Left forelimb (tissue), 1 donor: ENCODE measurements at regions not wholly inside any gene's neighbourhood (a gene's known extent, or its start where the extent isn't known, plus 50 kb on each side); places are given as distances from the start of the nearest gene placed in this dataset.
"Not testable (repeated sequence)": the region's sequence is repeated elsewhere in the genome, so short reads cannot be mapped to it uniquely, and the experiment has no call there.

ENCODE experiments used
- DNase-seq: peaks from one replicate; pipeline ENCODE4 v3.0.0-alpha.2; 2018; ENCODE audit warnings: low spot score

DNA sequence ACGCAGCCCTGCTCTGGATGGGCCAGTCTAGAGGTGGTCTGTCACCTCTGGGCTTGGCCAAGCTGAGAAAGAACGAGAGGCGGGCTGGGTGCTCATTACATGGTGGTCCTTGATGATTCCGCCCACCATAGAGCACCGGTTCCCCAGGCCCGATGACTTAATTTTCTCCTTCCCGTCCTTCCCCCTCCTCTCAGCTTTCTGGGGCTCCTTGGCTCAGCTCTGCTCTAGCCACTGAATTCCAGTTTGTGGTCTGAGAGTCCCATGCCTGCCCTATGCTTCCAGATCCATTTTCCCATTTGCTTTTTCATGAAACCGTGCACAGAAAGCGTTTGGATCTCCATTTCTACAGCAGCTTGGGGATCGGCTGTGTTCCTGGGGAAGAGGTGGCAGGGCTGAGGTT, 318.5 kb upstream of the C1orf174 start:
- no peak for DNase-seq

DNA sequence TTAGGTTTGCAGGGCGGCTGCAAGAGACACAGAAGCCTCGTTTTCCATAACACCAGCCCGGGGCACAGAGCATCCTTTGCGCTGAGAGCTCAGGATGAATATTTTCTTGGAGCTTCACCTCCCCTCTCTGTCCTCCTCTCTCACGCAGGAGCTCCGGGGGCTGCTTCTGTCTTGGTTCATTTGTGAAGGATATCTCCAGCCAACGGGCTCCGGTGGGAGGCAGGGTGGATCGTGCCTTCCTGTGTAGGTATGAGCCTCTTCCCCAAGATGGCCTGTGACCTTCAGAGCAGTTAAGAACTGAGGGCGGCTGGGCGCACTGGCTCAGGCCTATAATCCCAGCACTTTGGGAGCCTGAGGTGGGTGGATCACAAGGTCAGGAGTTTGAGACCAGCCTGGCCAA, 319.0 kb upstream of the C1orf174 start:
- no peak for DNase-seq

DNA sequence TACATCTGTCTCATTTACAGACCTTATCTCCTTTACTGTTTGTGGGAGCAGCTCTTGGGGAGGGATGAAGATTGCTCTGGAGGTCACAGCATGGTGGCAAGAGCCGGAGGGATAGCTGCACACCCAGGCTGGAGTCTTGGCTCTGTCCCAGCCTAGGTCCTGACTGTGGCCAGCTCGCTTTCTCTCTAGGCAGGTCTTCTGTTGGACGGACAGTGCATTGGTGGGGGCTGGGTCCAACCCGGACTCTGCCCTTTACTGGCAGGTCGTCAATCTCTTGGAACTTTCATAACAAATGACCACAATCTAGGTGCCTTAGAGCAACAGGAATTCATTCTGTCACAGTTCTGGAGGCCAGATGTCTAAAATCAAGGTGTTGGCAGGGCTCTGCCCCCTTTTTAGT, 319.8 kb upstream of the C1orf174 start:
- DNase-seq: no peak

DNA sequence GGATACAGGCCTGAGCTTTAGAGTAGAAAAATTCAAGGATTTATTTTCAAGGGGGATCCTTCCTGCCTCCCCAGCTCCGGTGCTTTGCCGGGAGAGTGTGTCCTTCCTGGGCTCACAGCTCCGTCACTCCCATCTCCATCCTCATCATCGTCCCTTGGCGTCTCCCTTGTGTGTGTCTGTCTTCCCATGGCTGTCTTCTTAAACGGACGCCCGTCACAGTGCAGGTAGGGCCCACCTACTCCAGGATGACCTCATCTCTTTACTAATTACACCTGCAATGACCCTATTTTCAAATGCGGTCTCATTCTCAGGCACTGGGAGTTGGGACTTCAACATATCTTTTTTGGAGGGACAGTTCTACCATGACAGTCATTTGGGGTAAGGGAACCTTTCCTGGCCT, 320.3 kb upstream of the C1orf174 start:
- no peak for DNase-seq

DNA sequence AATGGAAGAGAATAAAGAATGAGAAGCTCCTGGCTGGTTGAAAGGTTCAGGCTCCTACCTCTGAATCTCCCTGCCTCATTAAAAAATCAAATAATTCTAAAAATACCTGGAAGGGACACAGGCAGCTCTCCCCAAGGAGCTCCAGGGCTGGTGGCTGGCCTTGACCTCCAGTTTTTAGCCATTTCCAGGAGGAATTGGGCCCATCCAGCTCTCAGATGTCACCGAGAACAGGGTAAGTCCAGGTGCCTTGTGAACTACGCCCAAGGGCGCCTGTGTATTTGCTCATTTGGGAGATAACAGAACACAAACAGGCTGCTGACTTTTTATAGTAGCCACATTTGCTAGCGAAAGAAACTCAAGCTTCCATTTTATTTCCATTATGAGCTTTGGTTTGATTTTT, 321.0 kb upstream of the C1orf174 start:
- DNase-seq: no peak

DNA sequence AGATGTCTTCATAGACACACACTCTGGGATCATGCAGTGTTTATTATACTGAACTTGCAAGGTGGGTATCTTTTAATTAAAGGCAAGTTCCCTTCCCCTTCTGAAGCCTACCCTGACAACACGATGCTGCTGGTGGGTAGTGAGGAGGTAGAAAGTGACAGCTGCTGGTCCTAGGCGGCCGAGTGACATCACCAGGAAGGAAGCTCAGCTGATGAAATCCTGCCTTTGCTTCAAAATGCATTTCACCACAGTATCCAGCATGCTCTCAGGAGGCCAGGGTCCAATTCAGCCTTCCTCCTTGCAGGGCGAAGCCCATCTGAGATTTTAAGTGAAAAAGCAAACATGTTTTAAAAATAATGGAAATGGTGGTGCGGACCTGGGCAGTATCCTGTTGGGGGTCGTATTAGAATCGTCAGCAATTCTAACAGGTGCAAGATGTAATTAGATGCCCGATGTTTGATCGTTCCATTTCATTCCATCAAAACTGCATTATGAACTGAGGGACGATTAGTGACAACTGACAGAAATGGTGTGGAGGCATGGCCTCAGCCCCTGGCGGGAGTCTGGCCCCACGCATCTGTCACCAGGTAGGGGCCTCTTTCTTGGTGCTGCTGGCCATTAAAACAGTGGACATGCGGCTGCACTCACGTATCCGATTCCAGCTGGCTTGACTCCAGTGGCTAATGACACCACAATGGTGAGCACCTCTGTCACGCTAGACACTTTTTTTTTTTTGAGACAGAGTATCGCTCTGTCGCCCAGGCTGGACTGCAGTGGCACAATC, 324.8 kb upstream of the C1orf174 start:
- DNase-seq: no peak

DNA sequence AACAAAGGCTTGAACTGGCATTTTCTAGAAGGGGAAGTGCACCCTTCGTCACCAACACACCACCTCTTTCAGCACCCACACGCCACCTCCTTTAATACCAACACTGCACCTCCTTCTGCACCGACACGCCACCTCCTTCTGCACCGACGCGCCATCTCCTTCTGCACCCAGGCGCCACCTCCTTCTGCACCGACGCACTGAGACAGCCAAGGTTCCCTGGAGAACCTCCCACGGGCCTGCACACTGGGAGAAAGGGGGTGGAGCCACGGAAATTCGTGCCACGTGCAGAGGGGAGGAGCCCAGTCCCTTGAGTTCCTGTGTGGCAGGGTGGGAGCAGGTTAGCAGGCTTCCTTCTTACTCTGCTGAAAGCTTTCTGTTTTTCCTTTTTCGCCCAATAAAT, 327.9 kb upstream of the C1orf174 start:
- no peak for DNase-seq

DNA sequence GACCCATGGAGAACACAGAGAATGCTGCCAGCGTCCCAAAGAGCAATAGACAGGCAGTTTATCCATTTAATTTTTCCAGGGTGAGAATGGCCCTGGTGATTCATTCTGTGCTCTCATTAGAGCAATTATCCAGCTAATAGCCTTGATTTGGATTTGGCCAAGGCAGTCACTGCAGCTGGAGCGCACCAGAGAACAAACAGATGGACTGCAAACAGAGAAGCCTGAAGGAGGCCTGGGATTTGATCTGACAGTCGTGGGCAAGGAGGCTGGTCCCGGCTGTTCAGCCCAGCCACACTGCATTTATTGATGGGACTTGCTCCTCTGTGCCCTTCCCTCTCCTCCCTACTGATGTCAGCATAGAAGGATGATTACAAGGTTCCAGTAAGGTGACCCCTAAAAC, 353.9 kb upstream of the C1orf174 start:
- DNase-seq: no peak

DNA sequence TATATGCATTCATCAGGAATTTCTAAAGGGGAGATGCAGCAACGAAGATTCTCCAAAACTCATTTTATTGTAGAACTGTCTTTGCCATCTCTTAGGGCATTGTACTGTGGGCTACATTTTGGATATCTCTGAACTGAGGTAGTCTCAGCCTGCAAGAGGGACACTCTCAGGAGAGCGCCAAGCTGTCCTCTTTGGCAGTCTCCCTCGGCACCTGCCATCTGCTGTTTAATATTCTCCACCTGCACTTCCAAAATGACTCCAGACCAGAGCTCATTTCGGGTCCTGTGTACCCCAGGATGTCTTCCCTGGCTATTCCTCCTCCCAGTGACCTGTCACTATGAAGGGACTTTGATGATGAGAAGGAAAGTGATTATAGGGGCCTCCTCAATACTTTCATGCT, 356.3 kb upstream of the C1orf174 start:
- DNase-seq: no peak

DNA sequence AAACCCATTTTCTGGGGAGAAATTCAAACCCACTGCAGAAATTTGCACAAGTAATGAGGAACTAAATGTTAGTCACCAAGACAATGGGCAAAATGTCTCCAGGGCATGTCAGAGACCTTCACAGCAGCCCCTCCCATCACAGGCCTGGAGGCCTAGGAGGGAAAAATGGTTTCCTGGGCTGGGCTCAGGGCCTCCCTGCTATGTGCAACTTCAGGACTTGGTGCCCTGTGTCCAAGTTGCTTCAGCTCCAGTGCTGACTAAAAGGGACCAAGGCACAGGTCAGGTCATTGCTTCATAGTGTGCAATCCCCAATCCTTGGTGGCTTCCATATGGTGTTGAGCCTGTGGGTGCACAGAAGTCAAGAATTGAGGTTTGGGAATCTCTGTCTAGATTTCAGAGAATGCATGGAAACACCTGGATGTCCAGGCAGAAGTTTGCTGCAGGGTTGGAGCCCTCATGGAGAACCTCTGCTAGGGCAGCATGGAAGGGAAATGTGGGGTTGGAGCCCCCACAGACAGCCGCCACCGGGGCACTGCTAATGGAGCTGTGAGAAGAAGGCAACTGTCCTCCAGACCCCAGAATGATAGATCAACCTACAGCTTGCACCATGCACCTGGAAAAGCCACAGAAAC, 358.2 kb upstream of the C1orf174 start:
- DNase-seq: not testable (repeated sequence)

DNA sequence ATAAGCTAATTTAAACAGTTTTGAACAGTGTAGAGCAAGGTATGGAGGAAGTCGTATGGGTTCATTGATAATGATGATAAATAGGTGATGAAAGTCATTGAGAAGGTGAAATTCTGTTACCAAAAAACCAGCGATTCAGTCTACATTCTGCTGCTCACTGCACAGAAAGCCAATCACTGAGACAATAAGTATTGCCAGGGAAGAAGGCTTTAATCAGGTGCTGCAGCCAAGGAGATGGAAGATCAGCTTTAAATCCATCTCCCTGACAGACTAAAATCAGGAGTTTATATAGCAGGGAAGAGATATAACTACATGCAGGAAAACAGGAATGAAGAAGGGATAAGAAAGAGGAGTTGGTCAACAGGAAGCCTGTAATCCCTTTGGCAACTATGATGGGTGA, 361.3 kb upstream of the C1orf174 start:
- DNase-seq: no peak

DNA sequence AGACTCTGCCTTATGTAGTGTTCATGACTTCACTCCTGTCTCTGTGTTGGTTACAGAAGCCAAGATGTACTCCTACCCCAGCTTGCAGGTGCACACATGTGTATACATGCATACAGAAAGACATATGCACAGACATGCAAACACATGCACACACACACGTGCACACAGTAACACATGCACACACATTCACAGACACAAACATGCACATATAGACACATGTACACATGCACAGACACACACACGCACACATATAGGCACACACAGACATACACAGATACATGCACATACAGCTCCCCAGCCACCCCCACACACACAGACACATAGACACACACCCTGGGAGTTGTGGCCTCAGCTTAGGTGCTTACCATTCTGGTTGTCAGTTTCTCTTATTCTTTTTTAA, 362.6 kb upstream of the C1orf174 start:
- no peak for DNase-seq

DNA sequence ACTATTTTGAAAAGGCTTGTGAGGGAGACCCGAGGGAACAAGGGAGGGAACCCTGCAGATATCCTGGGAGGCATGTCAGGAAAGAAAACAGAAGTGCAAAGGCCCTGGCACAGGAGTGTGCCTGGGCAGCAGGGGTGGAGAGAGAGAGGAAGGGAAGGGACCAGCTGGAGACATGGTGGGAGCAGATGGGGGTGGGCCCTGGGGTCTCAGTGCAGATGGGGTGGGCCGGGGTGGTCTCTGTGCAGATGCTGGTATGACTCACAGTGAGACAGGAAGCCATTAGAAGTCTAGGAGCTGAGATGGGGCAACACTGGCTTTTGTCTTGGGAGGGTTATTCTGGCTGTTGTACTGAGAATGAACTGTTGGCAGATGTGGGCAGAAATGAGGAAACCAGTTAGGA, 363.6 kb upstream of the C1orf174 start:
- no peak for DNase-seq

DNA sequence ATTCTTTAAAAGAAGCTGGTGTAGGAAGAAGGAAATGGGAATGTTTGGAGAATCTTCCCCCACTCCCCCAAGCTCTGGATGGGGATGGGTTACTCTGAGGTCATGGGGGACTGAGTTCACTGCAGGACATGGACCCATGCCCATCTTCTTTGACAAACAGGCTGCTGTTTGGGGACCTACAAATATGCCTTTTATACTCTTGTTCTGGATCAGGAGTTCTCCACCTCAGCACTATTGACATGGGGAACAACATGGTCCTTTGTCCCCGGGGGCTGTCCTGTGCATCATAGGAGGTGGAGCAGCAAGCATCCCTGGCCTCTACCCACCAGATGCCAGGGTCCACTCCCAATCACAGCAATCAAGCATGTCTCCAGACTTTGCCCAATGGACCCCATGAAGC, 365.8 kb upstream of the C1orf174 start:
- DNase-seq: no peak

DNA sequence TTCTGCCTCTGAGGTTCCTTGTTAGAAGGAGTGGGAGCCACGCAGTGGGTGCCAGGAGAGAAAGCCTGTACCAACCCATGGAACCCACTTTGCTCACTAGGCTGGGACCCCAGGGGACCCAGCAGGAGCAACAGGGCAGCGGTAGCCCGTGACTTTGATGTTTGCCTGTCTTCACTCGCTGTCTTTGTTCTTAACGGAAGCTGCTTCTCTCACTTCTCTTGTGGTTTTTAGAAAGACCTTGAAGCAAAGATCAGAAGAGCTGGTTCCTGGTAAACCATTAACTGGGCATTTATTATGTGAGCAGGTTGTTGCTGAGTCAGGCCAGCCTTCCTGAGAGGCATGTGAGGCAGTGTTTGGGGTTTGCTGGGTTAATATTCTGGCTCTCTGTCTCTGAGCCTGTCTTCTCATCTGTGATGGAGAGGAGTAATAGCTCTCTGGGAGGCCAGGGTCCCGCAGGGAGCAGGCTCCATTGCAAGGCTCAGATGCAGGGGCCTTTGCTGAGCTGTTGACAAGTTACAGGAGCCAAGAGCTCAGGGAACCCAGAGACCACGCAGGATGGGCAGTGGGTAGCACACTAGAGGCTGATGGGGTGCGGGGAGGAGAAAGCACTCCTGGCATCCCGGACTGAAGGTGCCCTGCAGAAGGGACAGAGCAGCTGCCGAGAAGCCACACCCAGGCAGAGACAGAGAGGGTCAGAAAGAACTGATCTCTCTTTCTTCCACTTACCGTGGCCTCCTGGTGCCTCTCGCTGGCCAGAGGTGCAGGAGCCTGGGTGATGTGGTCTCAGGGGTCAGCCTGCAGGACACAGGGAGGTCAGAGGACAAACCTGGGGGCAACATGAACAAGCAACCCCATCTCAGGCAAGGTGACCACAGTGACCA, 367.5 kb upstream of the C1orf174 start:
- no peak for DNase-seq

DNA sequence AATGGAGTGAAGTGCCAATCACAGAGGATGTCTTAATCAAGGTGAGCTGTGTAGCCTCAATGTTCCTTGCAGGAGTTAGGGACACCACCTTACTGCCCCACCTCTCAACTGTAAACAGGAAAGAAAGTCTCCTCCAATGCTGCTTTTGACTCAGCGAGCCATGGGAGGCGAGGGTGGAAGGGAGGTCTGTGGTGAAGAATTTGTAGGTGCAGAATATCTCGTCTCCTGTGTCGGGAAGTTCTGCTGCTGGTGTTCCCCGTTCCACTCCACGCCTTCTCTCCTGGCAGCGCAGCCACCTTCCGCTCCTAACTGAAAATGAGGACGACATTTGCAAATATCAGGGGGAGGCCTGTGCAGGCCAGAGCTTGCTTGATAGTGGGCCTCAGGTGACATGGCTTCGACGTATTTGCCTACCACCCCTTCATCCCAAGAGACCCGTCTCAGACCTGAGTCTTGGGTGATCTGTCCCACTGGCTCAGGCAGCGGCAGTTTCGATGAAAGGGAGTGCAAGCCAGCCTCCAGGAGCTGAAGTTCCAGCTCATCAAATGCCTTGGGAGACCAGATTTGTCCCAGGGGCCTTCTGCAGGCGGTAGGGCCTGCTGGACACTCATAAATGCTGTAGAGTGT, 368.3 kb upstream of the C1orf174 start:
- DNase-seq: no peak

DNA sequence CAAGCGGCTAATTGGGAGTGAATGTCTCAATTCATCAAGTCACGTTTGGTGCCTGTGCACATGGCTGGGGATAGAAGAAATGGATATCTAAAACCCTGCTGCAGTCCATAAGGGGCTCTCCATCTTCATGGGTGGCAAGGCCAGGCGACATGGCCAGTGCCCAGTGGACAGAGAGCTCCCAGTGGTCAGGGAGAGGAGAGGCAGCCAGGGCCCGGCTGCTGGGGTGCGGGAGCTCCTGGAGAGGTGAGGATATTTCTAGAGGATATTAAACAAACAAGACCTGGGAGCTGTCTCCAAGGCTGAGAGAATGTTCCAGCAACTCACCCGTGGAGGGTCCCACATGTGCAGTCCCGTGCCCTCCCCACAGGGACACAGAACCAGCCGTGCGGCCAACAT, 368.8 kb upstream of the C1orf174 start:
- no peak for DNase-seq

DNA sequence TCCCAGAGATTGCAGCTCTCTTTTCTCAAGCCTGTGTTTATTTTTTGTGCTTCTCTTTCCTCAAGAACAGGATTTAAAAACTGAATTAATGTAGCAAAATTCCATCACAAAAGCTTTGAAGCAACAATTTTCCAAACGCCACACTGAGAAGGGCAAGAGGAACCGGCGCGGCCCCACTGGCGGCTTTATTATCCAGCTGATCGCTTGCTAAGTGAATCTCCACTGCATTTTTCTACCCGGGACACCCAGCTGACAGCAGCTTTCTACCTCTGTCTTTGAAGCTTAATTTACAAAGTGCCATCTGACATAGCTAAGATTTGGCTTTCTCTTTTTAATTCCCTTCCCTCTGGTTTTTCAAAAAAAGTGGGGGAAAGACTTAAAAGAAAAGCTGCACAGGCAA, 369.3 kb upstream of the C1orf174 start:
- no peak for DNase-seq

DNA sequence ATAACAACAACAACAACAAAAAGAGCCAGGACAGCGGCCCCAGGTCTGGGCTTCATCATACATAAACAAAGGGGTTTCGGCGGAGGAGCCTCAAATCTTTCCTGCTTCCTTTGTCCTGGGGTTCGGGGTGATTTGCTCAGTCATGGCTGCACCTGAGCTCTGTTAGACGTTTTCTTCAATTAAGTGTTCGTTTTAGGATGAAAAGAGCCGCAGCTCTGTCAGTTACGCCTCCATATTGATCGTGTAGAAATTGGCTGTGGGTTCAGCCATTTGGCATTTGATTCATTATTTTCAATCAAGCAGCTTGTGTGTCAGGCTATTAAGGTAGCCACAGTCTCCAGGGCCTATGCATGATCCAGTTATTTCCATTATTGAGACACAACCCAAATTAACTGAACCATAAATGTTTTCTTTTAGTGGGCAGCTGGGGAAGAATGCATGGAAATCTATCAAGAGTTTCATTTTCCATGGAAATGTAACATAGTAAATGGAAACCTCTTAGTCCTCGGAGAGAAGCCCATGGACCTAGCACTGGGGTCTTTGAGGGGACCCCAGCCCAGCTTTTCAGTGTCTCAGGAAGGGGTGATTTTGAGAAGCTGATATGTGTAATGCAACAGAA, 370.0 kb upstream of the C1orf174 start:
- DNase-seq: no peak

DNA sequence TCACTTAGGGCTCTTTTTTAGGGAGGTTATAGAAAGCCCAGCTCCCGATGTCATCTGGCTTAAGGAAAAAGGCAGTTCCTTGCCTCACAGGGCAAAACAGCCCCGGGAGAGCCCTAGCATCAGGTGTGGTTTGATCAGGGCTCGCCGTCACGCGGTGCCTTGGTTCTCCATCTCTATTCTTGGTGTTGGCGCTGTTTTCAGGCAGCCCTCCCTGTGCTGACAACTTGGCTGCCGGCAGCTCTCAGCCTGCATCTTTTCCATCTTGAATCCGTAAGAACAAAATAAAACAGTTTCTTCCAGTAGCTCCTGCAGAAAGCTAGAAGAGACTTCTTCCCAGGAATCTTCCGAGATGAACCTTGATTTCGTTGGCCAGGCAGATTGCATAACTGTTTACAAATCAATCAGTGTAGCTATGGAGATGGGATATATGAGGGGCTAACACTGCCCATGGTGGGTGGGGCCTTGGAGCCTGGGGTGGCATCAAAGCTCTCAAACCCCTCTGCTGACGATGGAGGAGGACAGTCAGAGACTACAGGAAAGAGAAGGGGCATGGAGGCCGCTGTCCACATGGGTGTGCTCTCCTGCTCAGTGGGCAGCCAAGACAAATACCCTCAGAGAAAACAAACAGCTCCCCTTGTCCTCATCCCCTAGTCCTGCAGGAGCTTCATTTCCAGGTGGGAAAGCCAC, 370.7 kb upstream of the C1orf174 start:
- no peak for DNase-seq

DNA sequence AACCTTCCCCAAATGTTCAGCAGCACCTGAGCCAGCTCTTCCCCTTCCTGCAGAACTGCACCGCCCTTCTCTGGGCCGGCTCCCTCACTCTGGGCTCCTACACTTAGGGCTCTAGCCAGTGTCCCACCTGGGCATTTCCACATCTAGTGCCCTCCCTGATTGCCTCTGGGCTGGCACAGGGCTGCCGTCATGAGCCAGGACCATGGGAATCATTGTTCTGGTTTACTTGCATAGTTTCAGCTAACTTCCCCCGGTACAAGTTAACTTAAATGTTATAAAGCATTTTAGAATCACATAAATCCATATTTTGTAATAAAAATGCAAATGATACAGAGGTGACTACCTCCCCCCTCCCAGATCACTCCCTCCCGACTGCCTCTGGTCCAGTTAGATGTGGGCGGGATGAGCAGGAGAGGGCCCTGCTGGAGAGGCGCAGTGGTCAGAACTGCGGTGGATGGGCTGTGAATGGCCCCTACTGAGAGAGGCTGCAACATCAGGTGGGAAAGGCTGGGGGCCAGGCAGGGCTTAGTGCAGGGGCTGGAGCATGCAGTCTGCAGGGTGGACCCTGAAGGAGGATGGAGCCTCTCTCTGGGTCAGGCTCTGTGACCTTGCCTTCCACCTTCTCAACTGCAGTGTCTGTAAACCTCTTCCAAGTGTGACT, 371.4 kb upstream of the C1orf174 start:
- DNase-seq: no peak
